Esophagus squamous epithelium (tissue), 4 donors: ENCODE measurements at regions not wholly inside any gene's neighbourhood (a gene's known extent, or its start where the extent isn't known, plus 50 kb on each side); places are given as distances from the start of the nearest gene placed in this dataset.

Experiments
- CTCF ChIP-seq, 6 experiments: fragments of 450-650 bp in 4 of 6; fragments of 200-600 bp in 2 of 6; sonication (generic) in 2 of 6; IDR thresholded peaks; one replicate each; pipeline ENCODE4 v1.5.1; 2016 to 2019; ENCODE audit warnings: antibody characterized with exemption in 6 of 6, mild to moderate bottlenecking in 4 of 6, moderate library complexity in 4 of 6
- POLR2A ChIP-seq, 4 donors: fragments of 450-650 bp; IDR thresholded peaks; one replicate each; pipeline ENCODE4 v1.6.1; 2017; ENCODE audit warnings: antibody characterized with exemption in 4 of 4, mild to moderate bottlenecking in 4 of 4, moderate library complexity in 3 of 4

GRCh38 chr13:73782450-73783449, 351.5 kb downstream of the KLF12 start:
- TF ChIP-seq POLR2A (IDR thresholded peaks at IDR 0.05) (no peak), CTCF (IDR thresholded peaks at IDR 0.05) (no peak)
